ENCODE measurements at regions not wholly inside any gene's neighbourhood (a gene's known extent, or its start where the extent isn't known, plus 50 kb on each side); places are given as distances from the start of the nearest gene placed in this dataset.

DNA sequence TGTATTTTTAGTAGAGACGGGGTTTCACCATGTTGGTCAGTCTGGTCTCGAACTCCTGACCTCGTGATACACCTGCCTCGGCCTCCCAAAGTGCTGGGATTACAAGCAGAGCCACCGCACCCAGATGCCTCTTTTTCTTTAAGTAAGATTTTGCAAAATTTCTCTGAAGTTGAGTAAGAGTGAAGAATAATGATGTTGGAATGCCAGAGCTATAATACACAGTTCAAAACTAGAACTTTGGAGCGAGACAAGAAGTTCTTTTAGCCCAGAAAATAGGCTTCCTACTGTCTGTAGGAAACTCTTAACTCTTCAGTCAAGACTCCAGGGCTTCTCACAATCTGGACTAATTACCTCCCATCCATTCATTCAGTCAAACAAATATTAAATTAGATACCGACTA is 51.4 kb downstream of the MARCHF4 start:
- intact Hi-C loops (cut with DNase I) = no loop called here
- no peak for DNase-seq

DNA sequence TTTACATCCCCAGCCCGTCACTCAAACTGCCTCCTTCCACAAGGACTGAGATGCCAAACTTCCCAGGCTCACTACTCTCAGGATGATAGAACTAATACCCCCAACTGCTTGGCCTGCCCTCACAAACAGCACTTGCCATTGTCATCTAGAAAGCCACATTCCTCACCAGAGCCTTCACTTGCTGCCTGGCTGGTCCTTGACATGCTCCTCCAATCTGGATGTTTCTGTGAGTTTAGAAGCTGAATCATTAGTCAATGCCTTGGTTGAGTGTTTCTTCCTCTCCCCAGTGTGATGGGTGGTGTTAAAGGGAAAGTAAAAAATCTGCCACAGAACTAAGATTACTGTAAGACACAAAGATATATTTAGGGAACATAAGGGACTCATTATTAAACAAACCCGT is 52.5 kb downstream of the MARCHF4 start:
- DNase-seq = no peak
- intact Hi-C loops (cut with DNase I) = no loop called here

- no peak for DNase-seq
- intact Hi-C loops (cut with DNase I) = no loop called here
Measured at GRCh38 chr2:216318521-216318874, 53.8 kb downstream of the MARCHF4 start.

DNA sequence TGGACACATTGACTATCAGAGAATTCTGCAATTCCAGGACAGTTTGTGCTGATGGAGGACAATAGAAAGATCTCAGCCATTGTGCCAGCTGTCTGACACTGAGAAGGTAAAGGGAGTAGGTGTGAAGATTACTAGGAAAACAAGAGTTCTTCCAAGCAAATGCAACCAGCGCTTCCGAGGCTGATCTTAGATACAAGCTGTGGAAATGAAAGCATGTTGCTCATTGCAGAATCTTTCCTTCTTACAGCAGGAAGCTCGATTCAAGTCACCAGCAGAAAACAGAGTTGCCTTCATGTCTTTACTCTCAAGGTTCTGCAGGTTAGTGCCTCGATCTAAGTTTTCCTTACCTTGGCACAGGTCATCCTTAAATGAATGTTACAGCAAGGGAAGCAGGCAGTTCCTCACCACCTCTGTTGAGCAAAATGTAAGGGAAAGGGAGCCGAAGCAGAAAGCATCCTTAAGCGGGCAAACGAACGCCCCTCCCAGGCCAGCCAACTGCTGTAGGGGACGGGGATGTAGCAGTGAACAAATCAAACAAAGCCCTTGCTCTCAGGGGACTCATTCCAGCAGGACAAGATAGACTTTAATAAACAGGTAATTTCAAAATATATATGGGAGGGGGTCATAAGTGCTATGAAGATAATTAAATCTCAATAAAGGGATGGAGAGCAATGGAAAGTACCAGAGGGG is 54.3 kb downstream of the MARCHF4 start:
- DNase-seq = no peak
- intact Hi-C loops (cut with DNase I) = no loop called here

DNA sequence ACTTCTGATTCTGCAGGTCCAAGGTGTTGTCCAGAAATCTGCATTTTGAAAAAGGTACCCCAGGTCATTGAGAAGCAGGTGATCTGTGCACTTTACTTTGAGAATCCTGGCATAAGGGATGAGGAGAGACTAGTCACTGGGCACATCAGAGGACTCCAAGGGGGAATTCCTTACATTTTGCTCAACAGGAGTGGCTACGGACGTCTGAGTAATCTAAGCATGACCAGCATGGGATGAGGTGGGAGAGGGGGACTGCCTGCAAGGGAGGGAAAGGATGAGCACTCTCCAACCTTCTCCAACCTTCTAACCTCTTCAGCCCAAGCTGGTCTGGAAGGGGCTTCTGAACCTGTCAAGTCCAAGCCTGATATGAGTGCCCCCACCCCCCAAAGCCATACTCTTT is 55.5 kb downstream of the MARCHF4 start:
- intact Hi-C loops (cut with DNase I) = no loop called here
- no peak for DNase-seq

DNA sequence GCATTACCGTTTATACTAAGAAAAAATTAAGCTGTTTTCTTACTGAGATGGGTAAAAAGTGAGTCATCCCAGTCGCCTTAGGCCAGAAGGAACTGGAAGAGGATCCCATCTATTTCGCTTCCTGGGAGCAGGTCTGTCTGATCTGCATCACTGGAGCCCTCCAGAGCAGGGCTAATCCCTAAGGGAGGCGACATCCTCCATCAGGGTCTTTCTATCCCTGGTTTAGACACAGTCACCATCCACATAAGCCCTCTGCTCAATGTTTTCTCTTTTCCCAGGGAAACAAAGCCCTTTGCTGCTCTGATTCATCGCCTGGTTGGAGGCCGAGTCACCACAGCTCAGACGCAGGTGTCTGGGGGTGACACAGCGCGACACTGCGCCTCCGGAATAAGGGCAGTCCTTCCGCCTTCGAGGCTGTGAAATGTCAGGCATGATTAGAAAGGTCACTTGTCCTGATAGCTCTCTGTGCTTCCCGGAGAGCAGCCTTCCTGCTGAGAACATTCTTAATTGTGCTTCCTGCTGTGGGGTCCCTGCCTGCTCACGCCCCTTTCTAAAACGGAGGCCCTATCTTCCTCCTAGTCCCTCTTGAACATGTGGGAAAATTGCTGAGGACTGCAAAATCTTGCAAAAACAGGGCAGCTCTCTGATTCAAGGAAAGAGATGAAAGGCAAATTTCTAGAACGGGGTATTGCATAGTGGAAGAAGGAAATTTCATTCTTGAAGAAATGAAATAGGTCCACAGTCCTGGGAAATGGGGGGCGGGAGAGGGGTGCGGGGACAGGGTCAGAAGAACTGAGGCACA is 56.3 kb downstream of the MARCHF4 start:
- intact Hi-C loops (cut with DNase I) = no loop called here
- peak in 1 of 42 donors; percentile 47 for DNase-seq

DNA sequence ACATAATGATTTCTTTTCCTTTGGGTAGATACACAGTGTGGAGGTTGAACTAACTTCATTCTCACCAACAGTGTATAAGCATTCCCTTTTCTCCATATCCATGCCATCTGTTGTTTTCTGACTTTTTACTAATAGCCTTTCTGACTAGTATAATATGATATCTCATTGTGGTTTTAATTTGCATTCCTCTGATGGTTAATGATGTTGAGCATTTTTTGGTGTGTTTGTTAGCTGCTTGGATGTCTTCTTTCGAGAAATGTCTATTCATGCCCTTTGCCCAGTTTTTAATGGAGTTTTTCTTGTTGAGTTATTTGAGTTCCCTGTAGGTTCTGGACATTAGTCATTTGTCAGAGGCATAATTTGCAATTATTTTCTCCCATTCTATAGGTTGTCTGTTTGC is 59.8 kb downstream of the MARCHF4 start:
- intact Hi-C loops (cut with DNase I) = no loop called here
- DNase-seq = no peak

DNA sequence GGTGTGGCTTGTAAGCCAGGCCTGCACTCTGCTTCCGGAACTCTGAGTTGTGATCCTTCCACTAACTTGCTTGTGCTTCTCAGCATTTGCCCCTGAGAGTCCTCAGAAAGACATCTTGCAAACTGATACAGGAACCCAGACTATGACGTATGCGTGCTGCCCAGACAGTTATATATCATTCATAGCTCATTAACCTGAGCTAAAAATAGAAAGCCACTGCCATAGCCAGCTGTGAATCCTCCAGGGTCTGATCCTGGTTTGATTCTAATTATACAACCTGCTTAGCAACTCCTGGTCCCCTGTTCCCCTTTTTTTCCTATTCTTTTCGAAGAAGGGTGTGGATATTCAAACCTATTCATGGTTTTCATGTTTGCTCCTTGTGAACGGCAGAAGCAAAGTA is 63.7 kb downstream of the MARCHF4 start:
- intact Hi-C loops (cut with DNase I) = no loop called here
- no peak for DNase-seq

DNA sequence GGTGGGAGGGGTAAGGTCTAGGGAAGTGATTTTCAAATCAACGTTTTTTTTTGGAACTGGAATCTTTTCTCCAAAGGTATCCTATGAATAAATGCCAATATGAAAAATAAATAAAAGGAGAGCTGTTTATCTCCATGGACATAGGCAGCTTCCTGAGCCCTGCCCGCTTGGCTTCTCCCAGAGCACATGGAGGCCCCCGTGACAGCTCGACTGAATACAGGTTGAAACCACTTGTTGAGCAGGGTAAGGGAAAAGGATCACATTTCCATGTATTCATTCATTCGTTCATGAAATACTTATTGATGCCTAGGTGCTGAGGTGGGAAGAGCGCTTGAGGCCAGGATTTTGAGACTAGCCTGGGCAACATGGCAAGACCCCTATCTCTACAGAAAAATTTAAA is 64.8 kb downstream of the MARCHF4 start:
- no peak for DNase-seq
- intact Hi-C loops (cut with DNase I) = no loop called here

DNA sequence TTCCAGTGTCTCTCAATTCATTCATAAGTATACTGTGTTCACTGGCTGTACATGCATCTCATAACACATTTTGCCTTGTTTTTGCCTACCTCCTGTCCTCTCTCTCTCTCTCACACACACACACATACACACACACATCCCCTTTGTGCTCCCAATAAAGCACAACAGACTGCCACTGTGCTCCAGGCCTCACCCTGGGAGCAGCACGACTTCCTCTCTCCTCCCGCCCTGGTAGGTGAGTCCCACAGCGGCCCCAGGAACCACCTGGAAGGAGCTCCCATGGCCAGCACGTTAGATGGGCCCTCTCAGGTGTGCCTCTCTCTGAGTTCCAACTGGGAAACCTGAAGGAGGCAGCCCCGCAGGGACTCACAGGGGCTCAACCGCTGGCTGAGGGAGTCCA is 65.4 kb downstream of the MARCHF4 start:
- DNase-seq = no peak
- intact Hi-C loops (cut with DNase I) = no loop called here

GRCh38 chr2:216305574-216305973 is 66.7 kb downstream of the MARCHF4 start:
- intact Hi-C loops (cut with DNase I) = no loop called here
- no peak for DNase-seq

- intact Hi-C loops (cut with DNase I) = no loop called here
- no peak for DNase-seq
Measured at GRCh38 chr2:216302981-216303676, 69.2 kb downstream of the MARCHF4 start.

DNA sequence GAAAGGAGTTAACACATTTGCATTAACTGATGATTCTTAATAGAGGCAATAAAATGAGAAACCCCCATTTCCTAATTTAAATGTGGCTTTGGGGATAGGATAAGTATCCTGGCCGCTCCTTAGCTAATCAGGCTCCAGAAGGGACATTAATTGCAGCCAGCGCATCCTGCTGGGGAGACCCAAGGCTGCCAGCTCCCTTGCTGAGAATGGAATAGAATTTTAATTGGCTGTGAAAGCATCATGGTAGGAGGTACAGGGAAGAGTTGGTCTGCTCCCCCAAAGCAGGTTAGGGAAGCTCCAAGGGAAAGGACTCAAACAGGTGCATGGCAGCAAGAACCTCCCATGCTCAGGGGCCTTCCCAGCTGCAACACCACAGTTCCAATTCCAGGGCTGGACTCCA is 71.4 kb downstream of the MARCHF4 start:
- intact Hi-C loops (cut with DNase I) = no loop called here
- no peak for DNase-seq

DNA sequence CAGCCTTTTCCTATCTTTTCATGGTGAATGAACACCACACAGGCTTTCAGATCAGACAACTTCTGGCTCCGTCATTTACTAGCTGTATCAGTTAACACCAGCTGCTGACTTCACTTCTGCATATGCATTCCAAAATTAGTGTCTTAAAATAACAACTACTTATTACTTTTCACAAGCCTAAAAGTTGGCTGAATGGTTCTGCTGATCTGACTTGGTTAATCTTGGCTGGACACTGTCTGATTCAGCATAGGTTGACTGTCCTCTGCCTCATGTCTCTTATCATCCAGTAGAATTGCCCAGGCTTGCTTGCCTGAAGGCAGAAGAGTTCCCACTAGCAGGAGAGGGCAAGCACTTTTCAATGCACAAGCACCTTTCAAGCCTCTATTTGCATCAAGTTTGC is 72.7 kb downstream of the MARCHF4 start:
- intact Hi-C loops (cut with DNase I) = no loop called here
- DNase-seq = no peak

- intact Hi-C loops (cut with DNase I) = no loop called here
- no peak for DNase-seq
Measured at GRCh38 chr2:216298719-216299495, 73.4 kb downstream of the MARCHF4 start.

DNA sequence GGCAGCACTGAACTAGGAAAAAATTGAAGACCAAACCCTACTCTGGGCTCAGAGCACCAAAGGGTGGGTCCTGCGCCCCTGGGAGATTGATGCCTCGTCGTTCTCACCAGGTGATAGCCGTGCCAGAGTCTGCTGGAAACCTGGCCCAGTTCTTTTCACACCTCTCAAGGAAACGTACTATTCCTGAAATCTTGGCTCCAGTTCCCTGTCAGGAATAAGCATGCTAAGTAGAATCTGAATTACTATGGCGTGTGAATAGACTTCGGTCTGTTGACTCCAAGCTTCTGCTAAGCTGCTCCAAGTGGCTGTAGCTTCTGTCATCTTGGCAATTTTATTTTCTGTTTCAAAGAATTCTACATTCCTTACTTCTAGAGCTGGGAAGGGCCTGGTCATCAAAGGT is 75.4 kb downstream of the MARCHF4 start:
- DNase-seq = no peak
- intact Hi-C loops (cut with DNase I) = no loop called here

GRCh38 chr2:216294305-216294704 is 78.0 kb downstream of the MARCHF4 start:
- no peak for DNase-seq
- intact Hi-C loops (cut with DNase I) = no loop called here

DNA sequence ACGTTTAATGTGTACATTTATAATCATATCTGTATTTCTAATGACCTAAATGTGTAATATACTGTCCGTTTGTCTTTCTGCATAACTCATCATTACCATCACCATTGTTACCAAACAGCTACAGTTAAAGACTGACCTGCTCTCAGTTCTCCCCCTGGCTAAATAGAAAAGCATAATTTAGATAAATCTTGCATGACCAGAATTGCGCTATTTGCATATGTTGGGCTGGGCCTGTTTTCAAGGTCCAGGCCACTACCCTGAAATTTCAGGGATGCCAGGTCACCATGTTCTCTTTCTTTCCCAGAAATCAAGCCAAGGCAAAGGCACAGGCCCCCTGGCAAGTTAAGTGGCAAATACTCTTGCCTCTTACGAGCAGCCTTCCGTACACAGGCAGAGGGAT is 78.4 kb downstream of the MARCHF4 start:
- no peak for DNase-seq
- intact Hi-C loops (cut with DNase I) = no loop called here

GRCh38 chr2:216292886-216293301 is 79.4 kb downstream of the MARCHF4 start:
- intact Hi-C loops (cut with DNase I) = no loop called here
- DNase-seq = peak in 30 of 42 donors; percentile 7 to 72 (median 36)

GRCh38 chr2:216292475-216292874 is 79.8 kb downstream of the MARCHF4 start:
- no peak for DNase-seq
- intact Hi-C loops (cut with DNase I) = no loop called here

Data from head of caudate nucleus (tissue), 42 donors.